Superior temporal gyrus (tissue), 1 donor: ENCODE measurements at regions not wholly inside any gene's neighbourhood (a gene's known extent, or its start where the extent isn't known, plus 50 kb on each side); places are given as distances from the start of the nearest gene placed in this dataset.
A peak's percentile ranks its signal among the peaks of the same experiment; 100 is the strongest.
"Not testable (repeated sequence)": the region's sequence is repeated elsewhere in the genome, so short reads cannot be mapped to it uniquely, and the experiment has no call there.

Experiments used
- DNase-seq: peaks from one replicate; pipeline ENCODE4 v3.0.0-alpha.2; 2016; ENCODE audit errors: extremely low spot score

DNA sequence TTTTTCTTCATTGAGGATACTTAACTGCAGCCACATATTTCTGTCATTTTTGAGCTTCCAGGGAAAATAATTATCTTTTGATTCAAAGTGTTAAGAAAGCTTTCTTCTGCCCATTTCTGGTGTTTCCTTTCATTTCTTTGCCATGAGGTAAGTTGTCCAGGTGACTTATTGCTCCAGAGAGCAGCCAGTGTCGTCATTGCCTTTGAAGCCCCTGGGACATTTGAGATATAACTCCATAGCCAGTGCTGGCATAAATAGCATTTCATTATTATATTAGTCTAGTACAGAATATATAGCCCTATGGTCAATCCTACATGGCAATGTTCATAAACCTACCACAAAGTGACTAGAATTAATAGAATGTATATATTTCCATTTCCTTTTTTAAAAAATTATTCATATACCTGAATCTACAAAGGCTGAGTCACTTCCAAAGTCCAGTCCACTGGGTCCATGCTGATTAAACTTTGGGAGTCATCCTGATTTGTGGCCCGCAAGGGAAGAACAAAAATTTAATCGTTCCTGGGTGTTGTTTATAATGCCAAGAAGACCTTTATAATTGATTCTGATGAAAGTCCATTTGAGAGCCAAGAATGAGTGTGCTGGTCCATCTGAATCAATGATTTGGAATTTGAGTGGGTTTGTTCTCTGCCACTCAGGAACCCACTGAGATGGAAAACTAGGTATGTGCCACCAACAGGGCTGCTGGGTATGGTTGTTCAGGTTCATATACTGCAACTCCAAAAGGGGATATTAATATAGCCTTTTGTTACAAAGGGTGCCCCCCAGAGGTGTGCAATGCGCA lies 221.8 kb upstream of the PLXNA2 start:
- no peak for DNase-seq

DNA sequence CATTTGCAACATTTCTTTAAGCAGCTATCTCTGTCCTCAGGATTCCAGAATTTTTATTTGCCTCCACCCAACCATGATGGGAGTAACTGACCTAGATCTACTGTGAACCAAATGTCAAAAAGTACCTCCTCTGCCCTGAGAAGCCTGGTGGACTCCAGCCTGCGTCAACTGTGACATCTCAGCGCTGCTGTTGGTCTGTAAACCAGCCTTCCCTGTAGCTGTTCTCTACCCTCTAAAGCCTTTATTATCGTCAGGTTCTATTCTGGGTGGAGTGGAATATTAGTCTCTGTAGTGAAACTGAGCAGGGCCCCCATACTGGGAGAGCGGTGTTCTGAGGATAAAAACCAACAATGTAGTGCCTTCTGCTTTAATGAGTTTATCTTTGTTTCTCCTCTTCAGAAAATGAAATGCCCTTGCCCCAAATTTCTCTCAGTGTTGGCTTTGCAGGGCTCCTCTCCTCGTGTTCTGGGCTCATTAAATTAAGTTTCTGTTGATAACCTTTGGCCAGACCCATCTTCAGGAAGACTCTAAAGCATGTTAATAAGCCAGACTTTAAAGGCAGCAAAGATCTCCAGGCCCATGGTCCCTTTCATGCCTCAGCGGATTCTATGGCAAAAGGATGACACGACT lies 223.1 kb upstream of the PLXNA2 start:
- DNase-seq, result no peak

GRCh38 chr1:208475449-208475848 lies 231.3 kb upstream of the PLXNA2 start:
- peak; percentile 44 for DNase-seq

DNA sequence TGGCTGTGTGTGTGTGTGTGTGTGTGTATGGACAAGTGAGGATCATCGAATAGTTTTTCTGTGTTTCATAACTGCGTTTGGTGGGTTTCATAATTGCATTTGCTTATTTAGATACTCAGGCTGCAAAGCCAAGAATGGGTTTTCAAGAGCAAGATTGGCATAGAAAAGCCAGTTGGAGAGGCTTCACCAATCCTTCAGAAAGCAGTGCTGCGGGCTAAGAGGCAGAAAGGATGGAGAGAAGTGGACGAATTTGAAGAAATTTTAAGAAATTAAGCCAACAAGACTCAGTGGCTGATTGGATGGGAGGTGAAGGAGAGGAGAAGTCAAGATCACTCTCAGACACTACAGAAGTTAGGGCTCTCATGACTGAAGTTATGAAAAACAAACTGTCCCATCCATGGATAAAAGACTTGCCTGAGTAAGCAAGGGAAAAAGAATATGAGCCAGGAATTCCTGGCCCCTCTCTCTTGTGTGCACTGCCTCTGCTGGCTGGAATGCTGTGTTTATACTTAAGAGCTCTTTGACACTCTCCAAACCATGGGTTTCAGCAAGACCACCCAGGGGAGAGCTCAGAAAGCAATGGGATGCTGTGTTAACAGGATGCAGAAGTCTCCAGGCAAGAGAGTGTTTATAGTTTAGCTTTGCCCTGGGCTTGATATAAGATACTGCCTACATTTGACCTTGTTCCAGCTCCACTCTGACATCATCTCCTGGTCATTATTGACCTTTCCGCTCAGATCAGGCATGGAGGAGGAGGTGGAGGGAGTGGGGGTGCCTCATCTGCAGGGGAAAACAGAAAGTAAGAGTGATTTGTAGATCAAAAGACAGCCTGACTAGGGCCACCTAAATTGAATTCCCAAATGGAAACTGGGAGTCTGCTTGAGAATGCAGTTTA lies 232.0 kb upstream of the PLXNA2 start:
- DNase-seq, result no peak

- no peak for DNase-seq
These were observed 232.6 kb upstream of the PLXNA2 start for GRCh38 chr1:208476846-208477170.

DNA sequence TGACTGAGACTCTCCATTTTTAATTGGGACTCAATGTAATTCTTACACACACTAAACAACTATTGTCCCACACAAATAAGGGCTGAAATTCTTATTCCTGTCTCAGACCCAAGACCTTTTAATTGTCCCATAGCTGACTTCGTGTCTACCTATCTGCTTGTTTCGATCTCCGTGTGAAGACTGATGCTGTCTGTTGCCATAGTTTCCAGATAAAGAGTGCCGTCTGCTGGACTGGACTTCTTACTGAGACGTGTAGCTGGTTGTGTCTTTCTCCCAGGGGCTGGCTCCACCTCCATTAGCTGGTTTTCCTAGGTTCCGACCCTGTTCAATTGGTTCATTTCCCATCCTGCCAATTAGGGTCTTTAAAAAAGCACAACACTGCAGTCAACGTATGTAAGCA lies 235.3 kb upstream of the PLXNA2 start:
- no peak for DNase-seq

GRCh38 chr1:208485512-208485911 lies 241.3 kb upstream of the PLXNA2 start:
- DNase-seq, result no peak

DNA sequence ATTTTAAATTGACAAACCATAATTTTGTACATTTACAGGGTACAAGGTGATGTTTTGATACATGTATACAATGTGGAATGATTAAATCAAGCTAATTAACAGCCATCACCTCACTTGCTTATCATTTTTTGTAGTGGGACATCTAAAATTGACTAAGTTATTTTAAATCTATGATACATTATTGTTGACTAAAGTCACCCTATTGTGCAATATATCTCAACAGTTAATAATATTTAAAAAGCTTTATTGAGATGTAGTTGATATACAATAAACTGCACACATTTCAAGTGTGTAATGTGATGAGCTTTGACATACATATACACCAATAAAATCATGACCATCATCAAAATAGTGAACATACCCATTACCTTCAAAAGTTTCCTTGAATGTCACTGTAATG lies 242.5 kb upstream of the PLXNA2 start:
- no peak for DNase-seq

- not testable (repeated sequence) for DNase-seq
These were observed 244.2 kb upstream of the PLXNA2 start for GRCh38 chr1:208488432-208488831.

GRCh38 chr1:208496467-208497371 lies 252.5 kb upstream of the PLXNA2 start:
- DNase-seq, result no peak

DNA sequence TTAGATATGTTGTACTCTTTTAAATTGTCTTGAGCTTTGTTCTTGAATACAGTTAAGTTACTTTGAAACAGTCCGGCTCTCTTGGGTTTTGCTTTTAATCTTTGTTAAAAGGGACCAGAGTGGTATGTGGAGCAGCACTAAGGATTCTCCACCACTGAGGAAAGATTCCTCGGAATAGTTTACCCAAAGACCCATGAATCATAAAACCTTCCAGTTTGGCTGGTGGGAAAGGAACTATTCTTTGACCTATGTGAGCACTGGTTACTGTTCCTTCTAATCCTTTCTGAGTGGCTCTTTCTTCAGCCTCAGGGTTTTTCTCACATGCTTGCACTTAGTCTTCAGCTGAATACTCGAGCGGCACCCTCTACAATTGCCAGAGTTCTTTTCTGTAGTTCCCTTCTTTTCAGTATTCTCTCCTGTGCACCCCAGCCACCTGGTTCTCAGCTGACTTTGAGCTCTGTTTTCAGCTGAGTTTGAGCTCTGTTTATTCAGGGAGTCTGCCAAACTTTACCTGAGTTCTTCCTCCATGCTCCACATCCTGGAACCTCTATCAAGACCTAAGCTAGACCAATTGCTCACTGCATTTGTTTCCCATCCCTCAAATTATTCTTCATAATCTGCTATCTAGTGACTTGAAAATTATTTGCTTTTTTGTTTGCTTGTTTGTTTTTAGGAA lies 253.8 kb upstream of the PLXNA2 start:
- DNase-seq, result no peak

DNA sequence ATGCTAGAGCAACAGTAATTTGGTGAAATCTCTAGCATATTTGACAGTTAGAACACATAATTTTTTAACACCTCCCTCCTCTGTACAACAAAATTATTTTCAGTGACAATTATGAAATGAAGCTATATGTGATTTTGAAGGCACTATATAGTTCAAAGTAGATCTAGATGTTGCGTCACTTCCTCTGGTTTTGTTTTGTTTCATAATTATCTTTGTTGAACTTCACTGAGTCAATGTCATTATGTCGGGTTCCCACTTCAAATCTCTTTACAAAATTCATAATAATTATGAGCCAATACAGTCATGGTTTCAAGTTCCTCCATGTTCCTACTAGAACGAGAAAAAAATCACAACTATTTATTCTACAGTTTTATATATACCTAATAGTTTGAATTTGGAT lies 254.8 kb upstream of the PLXNA2 start:
- DNase-seq, result no peak

DNA sequence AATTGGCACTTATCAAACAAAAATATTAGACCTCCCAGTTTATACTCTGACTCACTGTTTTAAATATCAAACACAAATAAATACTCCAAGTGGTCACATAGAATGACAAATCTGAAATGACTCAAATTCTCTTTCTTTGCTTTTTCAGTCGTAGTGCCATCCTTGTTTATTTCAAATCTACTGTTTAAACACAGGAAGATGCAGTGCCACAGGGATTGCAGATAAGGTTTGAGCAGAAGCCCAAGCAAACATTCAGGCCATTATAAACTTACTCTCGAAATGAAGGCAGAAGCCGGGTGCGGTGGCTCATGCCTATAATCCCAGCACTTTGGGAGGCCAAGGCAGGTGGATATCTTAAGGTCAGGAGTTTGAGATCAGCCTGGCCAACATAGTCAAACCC lies 255.4 kb upstream of the PLXNA2 start:
- no peak for DNase-seq

GRCh38 chr1:208500375-208500774 lies 256.2 kb upstream of the PLXNA2 start:
- DNase-seq, result no peak

DNA sequence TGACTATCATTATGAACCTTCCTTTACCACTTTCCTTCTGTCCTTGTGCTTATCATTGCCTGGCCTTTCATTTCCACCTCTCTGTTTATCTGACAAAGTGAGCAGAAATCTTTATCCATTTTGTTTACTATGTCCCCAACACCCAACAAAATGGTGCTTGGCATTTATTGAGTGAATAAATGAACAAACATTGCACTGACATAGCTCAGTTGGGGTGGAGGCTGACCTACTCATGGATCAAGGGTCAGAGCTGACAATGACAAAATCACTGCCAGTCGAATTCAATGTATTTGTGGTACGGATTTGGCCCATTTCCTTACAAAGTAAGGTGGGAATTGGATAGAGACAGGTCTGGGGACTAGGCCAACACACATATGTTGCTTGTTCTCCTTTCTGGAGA lies 257.4 kb upstream of the PLXNA2 start:
- DNase-seq, result no peak

- no peak for DNase-seq
These were observed 259.6 kb upstream of the PLXNA2 start for GRCh38 chr1:208503787-208504186.

DNA sequence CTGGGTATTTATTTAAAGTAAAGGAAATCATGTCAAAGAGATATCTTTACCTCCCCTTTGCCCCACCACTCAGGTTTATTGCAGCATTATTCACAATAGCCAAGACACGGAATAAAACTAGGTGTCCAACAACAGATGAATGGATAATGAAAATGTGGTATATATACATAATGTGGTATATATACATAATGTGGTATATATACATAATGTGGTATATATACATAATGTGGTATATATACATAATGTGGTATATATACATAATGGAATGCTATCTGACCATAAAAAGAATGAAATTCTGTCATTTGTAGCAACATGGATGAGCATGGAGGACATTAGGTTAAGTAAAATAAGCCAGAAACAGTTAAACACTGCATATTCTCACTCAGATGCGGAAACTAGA lies 262.6 kb upstream of the PLXNA2 start:
- no peak for DNase-seq

DNA sequence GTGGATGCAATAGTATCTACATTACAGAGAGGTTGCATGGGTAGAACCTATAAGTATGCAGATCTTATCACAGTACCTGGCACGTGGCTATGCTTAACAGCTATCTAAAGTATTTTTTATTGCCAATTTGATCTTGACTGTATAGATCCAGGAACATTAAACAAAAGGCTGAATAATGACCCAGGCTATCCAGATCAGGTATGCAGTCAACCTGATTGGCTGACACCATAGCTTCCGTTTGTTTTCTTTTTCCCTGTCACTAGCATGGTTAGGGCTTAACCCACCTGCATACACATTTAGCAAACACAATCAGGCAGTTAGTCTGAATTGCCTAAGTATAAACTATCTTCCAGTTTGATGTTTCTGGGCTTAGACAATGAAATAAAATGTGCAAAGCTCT lies 264.9 kb upstream of the PLXNA2 start:
- no peak for DNase-seq

GRCh38 chr1:208510192-208510952 lies 266.2 kb upstream of the PLXNA2 start:
- no peak for DNase-seq

GRCh38 chr1:208511242-208511860 lies 267.2 kb upstream of the PLXNA2 start:
- no peak for DNase-seq
